GM12872 (cell line): ENCODE measurements at regions not wholly inside any gene's neighbourhood (a gene's known extent, or its start where the extent isn't known, plus 50 kb on each side); places are given as distances from the start of the nearest gene placed in this dataset.

Source experiments
- TF ChIP-seq, protein P1 (sequence below): IDR thresholded peaks from 3 replicates; pipeline ENCODE4 v1.5.1; 2011; ENCODE audit warnings: low read depth, mild to moderate bottlenecking, low read length, moderate library complexity; ENCODE audit not compliant: insufficient read depth

GRCh38 chr20:48236000-48236970, 451.0 kb upstream of the SULF2 start:
- TF ChIP-seq, protein P1, sequence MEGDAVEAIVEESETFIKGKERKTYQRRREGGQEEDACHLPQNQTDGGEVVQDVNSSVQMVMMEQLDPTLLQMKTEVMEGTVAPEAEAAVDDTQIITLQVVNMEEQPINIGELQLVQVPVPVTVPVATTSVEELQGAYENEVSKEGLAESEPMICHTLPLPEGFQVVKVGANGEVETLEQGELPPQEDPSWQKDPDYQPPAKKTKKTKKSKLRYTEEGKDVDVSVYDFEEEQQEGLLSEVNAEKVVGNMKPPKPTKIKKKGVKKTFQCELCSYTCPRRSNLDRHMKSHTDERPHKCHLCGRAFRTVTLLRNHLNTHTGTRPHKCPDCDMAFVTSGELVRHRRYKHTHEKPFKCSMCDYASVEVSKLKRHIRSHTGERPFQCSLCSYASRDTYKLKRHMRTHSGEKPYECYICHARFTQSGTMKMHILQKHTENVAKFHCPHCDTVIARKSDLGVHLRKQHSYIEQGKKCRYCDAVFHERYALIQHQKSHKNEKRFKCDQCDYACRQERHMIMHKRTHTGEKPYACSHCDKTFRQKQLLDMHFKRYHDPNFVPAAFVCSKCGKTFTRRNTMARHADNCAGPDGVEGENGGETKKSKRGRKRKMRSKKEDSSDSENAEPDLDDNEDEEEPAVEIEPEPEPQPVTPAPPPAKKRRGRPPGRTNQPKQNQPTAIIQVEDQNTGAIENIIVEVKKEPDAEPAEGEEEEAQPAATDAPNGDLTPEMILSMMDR, result no peak

DNA sequence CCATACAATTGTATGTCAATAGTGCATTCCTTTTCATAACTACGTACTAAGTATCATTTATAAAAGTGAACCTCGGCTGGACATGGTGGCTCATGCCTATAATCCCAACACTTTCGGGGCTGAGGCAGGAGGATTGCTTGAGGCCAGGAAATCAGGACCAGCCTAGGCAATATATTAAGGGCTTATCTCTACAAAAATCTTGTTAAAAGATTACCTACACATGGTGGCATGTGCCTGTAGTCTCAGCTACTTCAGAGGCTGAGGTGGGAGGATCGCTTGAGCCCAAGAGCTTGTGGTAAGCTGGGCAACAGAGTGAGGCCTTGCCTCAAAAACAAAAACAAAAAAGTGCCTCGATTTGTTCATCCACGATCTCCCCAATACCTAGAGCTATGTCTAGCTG, 449.7 kb upstream of the SULF2 start:
- TF ChIP-seq, protein P1, result no peak

GRCh38 chr20:48231253-48231930, 446.1 kb upstream of the SULF2 start:
- TF ChIP-seq, protein P1, result no peak

DNA sequence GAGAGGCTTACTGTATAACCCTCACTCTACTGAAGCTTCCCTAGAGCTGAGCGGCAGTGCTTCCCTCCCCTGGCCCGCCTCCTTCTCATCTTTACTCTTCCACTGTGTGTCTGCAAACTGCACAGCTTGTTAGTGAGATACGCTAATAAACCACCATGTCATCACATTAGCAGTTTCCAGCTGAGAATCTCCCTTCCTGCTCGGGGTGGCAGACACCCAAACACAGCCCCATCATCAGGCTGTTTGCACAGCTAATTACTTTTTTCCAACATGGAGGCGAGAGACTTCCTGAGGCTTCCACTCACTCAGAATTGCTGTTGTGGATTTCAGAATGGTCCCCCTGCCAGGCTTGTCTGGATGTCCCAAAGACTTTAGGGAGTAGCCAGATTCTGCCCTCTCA, 444.9 kb upstream of the SULF2 start:
- TF ChIP-seq, protein P1, result no peak

DNA sequence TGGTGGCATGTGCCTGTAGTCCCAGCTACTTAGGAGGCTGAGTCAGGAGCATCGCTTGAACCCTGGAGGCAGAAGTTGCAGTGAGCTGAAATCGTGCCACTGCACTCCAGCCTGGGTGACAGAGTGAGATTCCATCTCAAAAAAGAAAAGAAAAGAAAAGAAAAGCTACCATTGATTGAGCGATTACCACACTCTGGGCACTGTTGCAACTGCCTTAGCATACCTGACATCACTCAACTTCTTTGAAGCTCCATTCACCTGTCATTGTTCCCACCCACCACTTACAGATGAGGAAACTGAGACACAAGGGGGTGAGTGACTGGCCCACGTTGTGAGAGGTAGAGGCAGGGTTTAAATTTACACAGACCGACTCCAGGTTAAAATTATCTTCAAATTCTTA, 442.1 kb upstream of the SULF2 start:
- TF ChIP-seq, protein P1, result no peak

DNA sequence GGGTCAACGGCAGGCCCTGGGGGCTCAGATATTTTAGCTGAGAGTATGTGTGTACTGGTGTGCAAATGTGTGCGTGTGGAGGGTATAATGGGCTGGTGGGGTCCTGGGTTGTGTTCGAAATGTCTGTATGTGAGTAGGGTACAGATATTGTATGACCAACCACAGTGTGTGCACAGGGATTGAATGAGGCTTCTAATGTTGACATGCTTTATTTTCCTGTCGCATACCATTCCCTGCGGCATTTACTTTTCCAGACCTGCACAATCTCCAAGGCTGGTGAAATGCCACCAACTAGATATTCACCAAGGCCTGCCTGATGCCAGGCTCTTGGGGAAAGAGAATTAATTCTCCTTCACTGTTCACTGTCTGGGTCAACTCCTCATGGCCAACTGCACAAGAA, 441.4 kb upstream of the SULF2 start:
- TF ChIP-seq, protein P1, result no peak

- TF ChIP-seq, protein P1, result no peak
Observed at GRCh38 chr20:48224533-48225050, 439.3 kb upstream of the SULF2 start.
